22Rv1 (cell line): ENCODE measurements at regions not wholly inside any gene's neighbourhood (a gene's known extent, or its start where the extent isn't known, plus 50 kb on each side); places are given as distances from the start of the nearest gene placed in this dataset.

Experiments
- ZFX ChIP-seq: fragments of 450-650 bp; IDR thresholded peaks from 2 replicates; pipeline ENCODE4 v1.6.1; 2017; ENCODE audit warnings: antibody characterized with exemption, borderline replicate concordance
- TF ChIP-seq, protein P1 (sequence below): fragments of 450-650 bp; IDR thresholded peaks from 2 replicates; pipeline ENCODE4 v1.5.1; 2017; ENCODE audit warnings: mild to moderate bottlenecking

DNA sequence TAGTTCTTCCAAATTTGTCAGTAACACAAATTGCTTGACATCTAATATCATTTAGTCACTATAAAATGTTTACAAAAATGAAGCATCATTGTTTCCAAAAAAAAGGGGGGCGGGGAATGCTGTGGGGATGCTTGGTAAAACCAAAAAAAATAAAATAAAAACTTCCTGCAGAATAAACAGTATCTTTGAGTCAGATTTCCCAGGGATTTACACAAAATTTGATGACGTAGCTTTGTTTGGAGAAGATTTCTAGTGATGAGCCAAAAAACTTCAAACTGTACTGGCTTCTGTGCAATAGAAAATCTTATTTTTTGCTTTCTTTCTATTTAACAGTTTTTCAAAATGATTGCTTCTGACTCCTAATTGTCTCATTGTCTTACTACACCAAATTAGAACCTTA is 80.0 kb downstream of the MZT1 start:
- TF ChIP-seq, protein P1, sequence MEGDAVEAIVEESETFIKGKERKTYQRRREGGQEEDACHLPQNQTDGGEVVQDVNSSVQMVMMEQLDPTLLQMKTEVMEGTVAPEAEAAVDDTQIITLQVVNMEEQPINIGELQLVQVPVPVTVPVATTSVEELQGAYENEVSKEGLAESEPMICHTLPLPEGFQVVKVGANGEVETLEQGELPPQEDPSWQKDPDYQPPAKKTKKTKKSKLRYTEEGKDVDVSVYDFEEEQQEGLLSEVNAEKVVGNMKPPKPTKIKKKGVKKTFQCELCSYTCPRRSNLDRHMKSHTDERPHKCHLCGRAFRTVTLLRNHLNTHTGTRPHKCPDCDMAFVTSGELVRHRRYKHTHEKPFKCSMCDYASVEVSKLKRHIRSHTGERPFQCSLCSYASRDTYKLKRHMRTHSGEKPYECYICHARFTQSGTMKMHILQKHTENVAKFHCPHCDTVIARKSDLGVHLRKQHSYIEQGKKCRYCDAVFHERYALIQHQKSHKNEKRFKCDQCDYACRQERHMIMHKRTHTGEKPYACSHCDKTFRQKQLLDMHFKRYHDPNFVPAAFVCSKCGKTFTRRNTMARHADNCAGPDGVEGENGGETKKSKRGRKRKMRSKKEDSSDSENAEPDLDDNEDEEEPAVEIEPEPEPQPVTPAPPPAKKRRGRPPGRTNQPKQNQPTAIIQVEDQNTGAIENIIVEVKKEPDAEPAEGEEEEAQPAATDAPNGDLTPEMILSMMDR, result no peak
- no peak for TF ChIP-seq ZFX
